A549 (cell line): ENCODE measurements at regions not wholly inside any gene's neighbourhood (a gene's known extent, or its start where the extent isn't known, plus 50 kb on each side); places are given as distances from the start of the nearest gene placed in this dataset.
A peak's percentile ranks its signal among the peaks of the same experiment; 100 is the strongest.

Experiments used
- ATAC-seq, 2 experiments: fragments of 200-7000 bp in 1 of 2; fragments of >200 bp in 1 of 2; cut with Nextera tagmentation in 1 of 2; cut with Tn5 transposase in 1 of 2; 3 replicates each; pipeline versions ENCODE4 v1.8.0 to v1.9.1; 2018 to 2020; ENCODE audit warnings: mild to moderate bottlenecking in 1 of 2, moderate library complexity in 1 of 2
- CTCF ChIA-PET: fragments of 300-600 bp; sonication (Branson Sonifier 250); formaldehyde crosslinking; extraction: SDS; loops from one replicate; lab custom pipeline; 2021; ENCODE audit warnings: antibody characterized with exemption, inconsistent platforms; lab: Yijun Ruan, JAX
- POLR2A ChIA-PET: fragments of 350-600 bp; formaldehyde crosslinking; extraction: SDS; loops from one replicate; lab custom pipeline; 2021; ENCODE audit warnings: antibody characterized with exemption, inconsistent platforms; lab: Yijun Ruan, JAX
- DNase-seq, 2 experiments: peaks; one replicate each; pipeline versions ENCODE4 v3.0.0 to v3.0.0-alpha.2; 2011 to 2016; ENCODE audit warnings: low read depth in 1 of 2, low spot score in 1 of 2
- FAIRE-seq: peaks from 2 replicates; lab custom pipeline; 2011; peaks lifted over from hg19 to GRCh38; lab: Jason Lieb, UNC
- H3K27ac ChIP-seq, 2 experiments: fragments of >200 bp; sonication (Bioruptor Twin); formaldehyde crosslinking; 3 replicates each; pipeline ENCODE4 v1.5.1; 2016 to 2017
- H3K4me1 ChIP-seq: fragments of >200 bp; sonication (Bioruptor Twin); formaldehyde crosslinking; 3 replicates; pipeline ENCODE4 v1.6.1; 2016
- H3K4me2 ChIP-seq: fragments of >200 bp; sonication (Bioruptor Twin); formaldehyde crosslinking; 3 replicates; pipeline ENCODE4 v1.6.1; 2016
- H3K4me3 ChIP-seq: fragments of >200 bp; sonication (Bioruptor Twin); formaldehyde crosslinking; 3 replicates; pipeline ENCODE4 v1.5.1; 2016
- H3K9me3 ChIP-seq: fragments of >200 bp; sonication (Bioruptor Twin); formaldehyde crosslinking; 3 replicates; pipeline ENCODE4 v1.6.1; 2016
- CHD2 ChIP-seq: fragments of 150-350 bp; IDR thresholded peaks from 2 replicates; pipeline ENCODE4 v1.6.1; 2014; ENCODE audit warnings: low read length; ENCODE audit not compliant: partially characterized antibody
- EHMT2 ChIP-seq: fragments of 200-600 bp; sonication (generic); IDR thresholded peaks from 2 replicates; pipeline ENCODE4 v1.6.1; 2016; ENCODE audit warnings: antibody characterized with exemption, low read depth, mild to moderate bottlenecking, moderate library complexity
- EP300 ChIP-seq, 2 experiments: fragments of >200 bp; sonication (Bioruptor Twin); formaldehyde crosslinking; IDR thresholded peaks; 2 replicates in 1 of 2; 3 replicates in 1 of 2; pipeline ENCODE4 v1.6.1; 2016 to 2017
- ESRRA ChIP-seq: fragments of 150-350 bp; IDR thresholded peaks from 2 replicates; pipeline ENCODE4 v1.6.1; 2014; ENCODE audit warnings: mild to moderate bottlenecking, low read length, borderline replicate concordance
- FOSL2 ChIP-seq, 2 experiments: fragments of 450-650 bp in 1 of 2; fragments of >200 bp in 1 of 2; sonication (Bioruptor Twin) in 1 of 2; formaldehyde crosslinking; IDR thresholded peaks; 2 replicates each; pipeline versions ENCODE4 v1.5.0 to v1.6.1; 2016 to 2020; ENCODE audit warnings: mild to moderate bottlenecking in 1 of 2, moderate library complexity in 1 of 2
- HMGXB4 ChIP-seq: fragments of 250-450 bp; sonication (Bioruptor Pico); IDR thresholded peaks from 2 replicates; pipeline ENCODE4 v1.5.0; 2021; ENCODE audit warnings: mild to moderate bottlenecking, moderate library complexity, borderline replicate concordance
- JUN ChIP-seq, 2 experiments: fragments of >200 bp; sonication (Bioruptor Twin); formaldehyde crosslinking; IDR thresholded peaks; 2 replicates in 1 of 2; 3 replicates in 1 of 2; pipeline ENCODE4 v1.6.1; 2016 to 2017
- KDM5A ChIP-seq: fragments of 200-600 bp; sonication (generic); IDR thresholded peaks from 2 replicates; pipeline ENCODE4 v1.6.1; 2016; ENCODE audit warnings: antibody characterized with exemption, mild to moderate bottlenecking
- MAX ChIP-seq: IDR thresholded peaks from 2 replicates; pipeline ENCODE4 v1.6.1; 2012
- MYC ChIP-seq: IDR thresholded peaks from 2 replicates; pipeline ENCODE4 v1.6.1; 2012; ENCODE audit warnings: mild to moderate bottlenecking, inconsistent platforms, low read length, improper control_type of control experiment, borderline replicate concordance
- NPAS2 ChIP-seq: fragments of 250-450 bp; sonication (Bioruptor Pico); IDR thresholded peaks from 2 replicates; pipeline ENCODE4 v1.8.0; 2022; ENCODE audit warnings: mild to moderate bottlenecking, moderate library complexity, borderline replicate concordance
- POLR2A ChIP-seq: IDR thresholded peaks from 2 replicates; pipeline ENCODE4 v1.6.1; 2012; ENCODE audit warnings: mild to moderate bottlenecking, low read length
- POLR2AphosphoS2 ChIP-seq: conservative IDR thresholded peaks from 2 replicates; pipeline ENCODE4 v1.6.1; 2012; ENCODE audit warnings: low read length, improper control_type of control experiment, inconsistent platforms
- RAD21 ChIP-seq, 2 experiments: fragments of >200 bp in 1 of 2; sonication (Bioruptor Twin) in 1 of 2; formaldehyde crosslinking in 1 of 2; IDR thresholded peaks in 1 of 2; conservative IDR thresholded peaks in 1 of 2; 2 replicates in 1 of 2; 3 replicates in 1 of 2; pipeline ENCODE4 v1.6.1; 2012 to 2018; ENCODE audit warnings: inconsistent platforms in 1 of 2
- RFX5 ChIP-seq: fragments of 450-650 bp; IDR thresholded peaks from 2 replicates; pipeline ENCODE4 v1.7.1; 2014; ENCODE audit warnings: antibody characterized with exemption, mild to moderate bottlenecking, moderate library complexity
- SMC3 ChIP-seq: fragments of >200 bp; sonication (Bioruptor Twin); formaldehyde crosslinking; IDR thresholded peaks from 3 replicates; pipeline ENCODE4 v1.6.1; 2018; ENCODE audit warnings: inconsistent platforms
- TFCP2L1 ChIP-seq: fragments of 250-450 bp; sonication (Bioruptor Pico); IDR thresholded peaks from 2 replicates; pipeline ENCODE4 v1.5.0; 2021; ENCODE audit warnings: mild to moderate bottlenecking
- USF2 ChIP-seq: fragments of 450-650 bp; IDR thresholded peaks from 2 replicates; pipeline ENCODE4 v1.6.1; 2014; ENCODE audit warnings: antibody characterized with exemption
- ZC3H11A ChIP-seq: fragments of 450-650 bp; IDR thresholded peaks from 2 replicates; pipeline ENCODE4 v1.6.1; 2014; ENCODE audit warnings: antibody characterized with exemption, mild to moderate bottlenecking
- ZFP36 ChIP-seq: fragments of 450-650 bp; IDR thresholded peaks from 2 replicates; pipeline ENCODE4 v1.6.1; 2014; ENCODE audit warnings: borderline replicate concordance; ENCODE audit not compliant: partially characterized antibody
- ZNF302 ChIP-seq: fragments of 250-450 bp; sonication (Bioruptor Pico); IDR thresholded peaks from 2 replicates; pipeline ENCODE4 v1.9.0; 2021; ENCODE audit warnings: inconsistent platforms, mild to moderate bottlenecking, moderate library complexity
- WGBS: methylation state at CpG from one replicate; pipeline ENCODE4 v1.1.6; 2017; ENCODE audit errors: missing lambda C conversion rate; 5-methylcytosine and 5-hydroxymethylcytosine counted together
- TF ChIP-seq, protein P1 (sequence below): IDR thresholded peaks from 2 replicates; pipeline ENCODE4 v1.6.1; 2012; ENCODE audit warnings: low read depth, borderline replicate concordance
- TF ChIP-seq, protein P2 (sequence below): fragments of >200 bp; sonication (Bioruptor Twin); formaldehyde crosslinking; IDR thresholded peaks from 3 replicates; pipeline ENCODE4 v1.5.1; 2016

- no peaks in the 10 kb centered on the region for H3K4me1 ChIP-seq
- POLR2A ChIA-PET: no interaction called here
- H3K4me2 ChIP-seq: no peak overlapping the region
- CTCF ChIA-PET: no interaction called here
- no peak overlapping the region for H3K4me3 ChIP-seq
- H3K9me3 ChIP-seq: no peaks in the 10 kb centered on the region
- FAIRE-seq: no peak
- no peak overlapping the region for H3K27ac ChIP-seq
- ATAC-seq: no peak
- no peak for DNase-seq
- 4% methylated on average over 4 of the region's 4 CpGs for WGBS
- TF ChIP-seq MYC: no peak
- no peak for TF ChIP-seq ZC3H11A
- TF ChIP-seq CHD2: no peak
- no peak for TF ChIP-seq RFX5
- TF ChIP-seq EHMT2: no peak
- no peak for TF ChIP-seq TFCP2L1 (CRISPR knock-in tag)
- TF ChIP-seq ZFP36: no peak
- no peak for TF ChIP-seq POLR2A
- no peak for TF ChIP-seq ESRRA
- TF ChIP-seq FOSL2 (IDR thresholded peaks at IDR 0.05): no peak
- no peak for TF ChIP-seq FOSL2 (CRISPR knock-in tag; IDR thresholded peaks at IDR 0.05)
- TF ChIP-seq RAD21 (conservative IDR thresholded peaks at IDR 0.05 in 1 of 2, IDR thresholded peaks at IDR 0.05 in 1 of 2): no peak
- TF ChIP-seq MAX: no peak
- TF ChIP-seq HMGXB4 (CRISPR knock-in tag): no peak
- no peak for TF ChIP-seq ZNF302 (CRISPR knock-in tag)
- TF ChIP-seq KDM5A: no peak
- no peak for TF ChIP-seq JUN (IDR thresholded peaks at IDR 0.05)
- TF ChIP-seq USF2: no peak
- TF ChIP-seq POLR2AphosphoS2: no peak
- TF ChIP-seq, protein P1, sequence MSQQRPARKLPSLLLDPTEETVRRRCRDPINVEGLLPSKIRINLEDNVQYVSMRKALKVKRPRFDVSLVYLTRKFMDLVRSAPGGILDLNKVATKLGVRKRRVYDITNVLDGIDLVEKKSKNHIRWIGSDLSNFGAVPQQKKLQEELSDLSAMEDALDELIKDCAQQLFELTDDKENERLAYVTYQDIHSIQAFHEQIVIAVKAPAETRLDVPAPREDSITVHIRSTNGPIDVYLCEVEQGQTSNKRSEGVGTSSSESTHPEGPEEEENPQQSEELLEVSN: no peak
Observed at GRCh38 chr6:95357380-95358020, 219.8 kb upstream of the MANEA start.

GRCh38 chr6:95364016-95364604, 213.2 kb upstream of the MANEA start:
- peak; percentile 3 to 4 for DNase-seq
- POLR2A ChIA-PET: no interaction called here
- Histone ChIP-seq H3K27ac (no peak overlapping the region), H3K4me3 (no peak overlapping the region), H3K4me1 (no peaks in the 10 kb centered on the region), H3K4me2 (no peak overlapping the region), H3K9me3 (no peaks in the 10 kb centered on the region)
- TF ChIP-seq EP300 (IDR thresholded peaks at IDR 0.05) (no peak), NPAS2 (CRISPR knock-in tag) (no peak), SMC3 (0 out of 3 replicates have a peak, but pooled peaks have one; percentile 13), RAD21 (conservative IDR thresholded peaks at IDR 0.05 in 1 of 2, IDR thresholded peaks at IDR 0.05 in 1 of 2) (peak in 1 of 2 experiments; percentile 44; a peak in 3 of 5 replicates)
- TF ChIP-seq, protein P2, sequence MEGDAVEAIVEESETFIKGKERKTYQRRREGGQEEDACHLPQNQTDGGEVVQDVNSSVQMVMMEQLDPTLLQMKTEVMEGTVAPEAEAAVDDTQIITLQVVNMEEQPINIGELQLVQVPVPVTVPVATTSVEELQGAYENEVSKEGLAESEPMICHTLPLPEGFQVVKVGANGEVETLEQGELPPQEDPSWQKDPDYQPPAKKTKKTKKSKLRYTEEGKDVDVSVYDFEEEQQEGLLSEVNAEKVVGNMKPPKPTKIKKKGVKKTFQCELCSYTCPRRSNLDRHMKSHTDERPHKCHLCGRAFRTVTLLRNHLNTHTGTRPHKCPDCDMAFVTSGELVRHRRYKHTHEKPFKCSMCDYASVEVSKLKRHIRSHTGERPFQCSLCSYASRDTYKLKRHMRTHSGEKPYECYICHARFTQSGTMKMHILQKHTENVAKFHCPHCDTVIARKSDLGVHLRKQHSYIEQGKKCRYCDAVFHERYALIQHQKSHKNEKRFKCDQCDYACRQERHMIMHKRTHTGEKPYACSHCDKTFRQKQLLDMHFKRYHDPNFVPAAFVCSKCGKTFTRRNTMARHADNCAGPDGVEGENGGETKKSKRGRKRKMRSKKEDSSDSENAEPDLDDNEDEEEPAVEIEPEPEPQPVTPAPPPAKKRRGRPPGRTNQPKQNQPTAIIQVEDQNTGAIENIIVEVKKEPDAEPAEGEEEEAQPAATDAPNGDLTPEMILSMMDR: 0 out of 3 replicates have a peak, but pooled peaks have one; percentile 27
- CTCF ChIA-PET: no interaction called here
- peak in 1 of 2 experiments; percentile 45; a peak in 1 of 6 replicates for ATAC-seq
- 30% methylated on average over 4 of the region's 4 CpGs for WGBS
- no peak for FAIRE-seq
